ENCODE measurements at regions not wholly inside any gene's neighbourhood (a gene's known extent, or its start where the extent isn't known, plus 50 kb on each side); places are given as distances from the start of the nearest gene placed in this dataset.
"Not testable (repeated sequence)": the region's sequence is repeated elsewhere in the genome, so short reads cannot be mapped to it uniquely, and the experiment has no call there.

DNA sequence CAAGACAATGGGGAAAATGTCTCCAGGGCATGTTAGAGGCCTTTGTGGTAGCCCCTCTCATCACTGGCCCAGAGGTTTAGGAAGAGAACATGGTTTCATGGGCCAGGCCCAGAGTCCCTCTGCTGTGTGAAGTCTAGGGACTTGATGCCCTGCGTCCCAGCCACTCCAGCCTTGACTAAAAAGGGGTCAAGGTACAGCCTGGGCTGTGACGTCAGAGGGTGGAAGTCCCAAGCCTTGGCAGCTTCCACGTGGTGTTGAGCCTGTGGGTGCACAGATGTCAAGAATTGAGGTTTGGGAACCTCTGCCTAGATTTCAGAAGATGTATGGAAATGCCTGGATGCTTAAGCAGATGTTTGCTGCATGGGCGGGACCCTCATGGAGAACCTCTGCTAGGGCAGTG lies 485.5 kb downstream of the PRR16 start:
- TF ChIP-seq, protein P1, sequence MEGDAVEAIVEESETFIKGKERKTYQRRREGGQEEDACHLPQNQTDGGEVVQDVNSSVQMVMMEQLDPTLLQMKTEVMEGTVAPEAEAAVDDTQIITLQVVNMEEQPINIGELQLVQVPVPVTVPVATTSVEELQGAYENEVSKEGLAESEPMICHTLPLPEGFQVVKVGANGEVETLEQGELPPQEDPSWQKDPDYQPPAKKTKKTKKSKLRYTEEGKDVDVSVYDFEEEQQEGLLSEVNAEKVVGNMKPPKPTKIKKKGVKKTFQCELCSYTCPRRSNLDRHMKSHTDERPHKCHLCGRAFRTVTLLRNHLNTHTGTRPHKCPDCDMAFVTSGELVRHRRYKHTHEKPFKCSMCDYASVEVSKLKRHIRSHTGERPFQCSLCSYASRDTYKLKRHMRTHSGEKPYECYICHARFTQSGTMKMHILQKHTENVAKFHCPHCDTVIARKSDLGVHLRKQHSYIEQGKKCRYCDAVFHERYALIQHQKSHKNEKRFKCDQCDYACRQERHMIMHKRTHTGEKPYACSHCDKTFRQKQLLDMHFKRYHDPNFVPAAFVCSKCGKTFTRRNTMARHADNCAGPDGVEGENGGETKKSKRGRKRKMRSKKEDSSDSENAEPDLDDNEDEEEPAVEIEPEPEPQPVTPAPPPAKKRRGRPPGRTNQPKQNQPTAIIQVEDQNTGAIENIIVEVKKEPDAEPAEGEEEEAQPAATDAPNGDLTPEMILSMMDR (IDR thresholded peaks at IDR 0.05): not testable (repeated sequence)
- not testable (repeated sequence) for TF ChIP-seq POLR2AphosphoS5, POLR2A (IDR thresholded peaks at IDR 0.05)
